ENCODE measurements at regions not wholly inside any gene's neighbourhood (a gene's known extent, or its start where the extent isn't known, plus 50 kb on each side); places are given as distances from the start of the nearest gene placed in this dataset.
A peak's percentile ranks its signal among the peaks of the same experiment; 100 is the strongest.

GRCh38 chr10:84987039-84987438 lies 658.6 kb downstream of the CCSER2 start:
- TF ChIP-seq CEBPG (CRISPR knock-in tag; IDR thresholded peaks at IDR 0.05) (no peak), CEBPG (tag; conservative IDR thresholded peaks at IDR 0.05 in 1 of 2, IDR thresholded peaks at IDR 0.05 in 1 of 2) (0 out of 4 replicates have a peak, but pooled peaks of 1 of the 2 experiments have one; percentile 20), ERF (CRISPR knock-in tag; IDR thresholded peaks at IDR 0.05) (no peak)
- H3K36me3 ChIP-seq (ENCODE audit: control insufficient read depth, insufficient read depth, low read length): no peaks in the 10 kb centered on the region
- ATAC-seq (no peak), FAIRE-seq (no peak), DNase-seq (ENCODE audit: extremely low read depth in 1 of 4, low spot score in 3 of 4) (no peak)
- H2AFZ ChIP-seq (ENCODE audit: low read depth, low read length): no peak overlapping the region
- in situ Hi-C loops (cut with MboI): no loop called here
- intact Hi-C loops (cut with micrococcal nuclease): no loop called here
- H3K9ac ChIP-seq (ENCODE audit: insufficient read depth in 1 of 2, low read depth in 2 of 2, low read length in 2 of 2): no peak overlapping the region
- no TSS peak for BruUV-seq (replicated peaks)
- ChIA-PET POLR2A (no interaction called here), CTCF (ENCODE audit: low intra/inter-chr PET ratio) (interaction anchor here (0.6 kb wide), 1 partner anchor 527 kb away, joined by 5 read pairs; no protein-coding TSS in a partner anchor)
- no peaks in the 10 kb centered on the region for H4K20me1 ChIP-seq (replicated peaks; ENCODE audit: control insufficient read depth, insufficient read depth, low read length)
- H3K9me3 ChIP-seq (replicated peaks; ENCODE audit: control insufficient read depth, insufficient read depth, low read depth, low read length): no peaks in the 10 kb centered on the region
- H3K27me3 ChIP-seq (ENCODE audit: control insufficient read depth in 2 of 2, insufficient read depth in 2 of 2, low read length in 2 of 2): no peaks in the 10 kb centered on the region
- H3K4me3 ChIP-seq: no peak overlapping the region
- H3K4me2 ChIP-seq (ENCODE audit: insufficient read depth, low read length): no peak overlapping the region
- H3K9me1 ChIP-seq (ENCODE audit: control insufficient read depth, insufficient read depth, low read length): no peaks in the 10 kb centered on the region
- H3K27ac ChIP-seq (ENCODE audit: extremely low read depth, low read depth, low read length): no peak overlapping the region
- WGBS (ENCODE audit: insufficient coverage, low coverage, missing lambda C conversion rate): 6% methylated on average over 1 of the region's 1 CpG
- no peaks in the 10 kb centered on the region for H3K79me2 ChIP-seq (ENCODE audit: control insufficient read depth, insufficient read depth, low read length)
- no peaks in the 10 kb centered on the region for H3K4me1 ChIP-seq (replicated peaks in 1 of 2; ENCODE audit: control insufficient read depth in 2 of 2, insufficient read depth in 2 of 2, low read length in 2 of 2)

GRCh38 chr10:84988011-84988410 lies 659.6 kb downstream of the CCSER2 start:
- ChIA-PET POLR2A (no interaction called here), CTCF (ENCODE audit: low intra/inter-chr PET ratio) (no interaction called here)
- Histone ChIP-seq H3K79me2 (ENCODE audit: control insufficient read depth, insufficient read depth, low read length) (no peaks in the 10 kb centered on the region), H3K9me1 (ENCODE audit: control insufficient read depth, insufficient read depth, low read length) (no peaks in the 10 kb centered on the region), H3K9ac (ENCODE audit: insufficient read depth in 1 of 2, low read depth in 2 of 2, low read length in 2 of 2) (no peak overlapping the region), H4K20me1 (replicated peaks; ENCODE audit: control insufficient read depth, insufficient read depth, low read length) (no peaks in the 10 kb centered on the region), H3K27ac (ENCODE audit: extremely low read depth, low read depth, low read length) (no peak overlapping the region), H3K36me3 (ENCODE audit: control insufficient read depth, insufficient read depth, low read length) (no peaks in the 10 kb centered on the region), H3K4me3 (no peak overlapping the region), H3K9me3 (replicated peaks; ENCODE audit: control insufficient read depth, insufficient read depth, low read depth, low read length) (no peaks in the 10 kb centered on the region), H3K4me1 (replicated peaks in 1 of 2; ENCODE audit: control insufficient read depth in 2 of 2, insufficient read depth in 2 of 2, low read length in 2 of 2) (no peaks in the 10 kb centered on the region), H3K27me3 (ENCODE audit: control insufficient read depth in 2 of 2, insufficient read depth in 2 of 2, low read length in 2 of 2) (no peaks in the 10 kb centered on the region), H2AFZ (ENCODE audit: low read depth, low read length) (no peak overlapping the region), H3K4me2 (ENCODE audit: insufficient read depth, low read length) (no peak overlapping the region)
- ATAC-seq: no peak
- in situ Hi-C loops (cut with MboI) (no loop called here), intact Hi-C loops (cut with micrococcal nuclease) (no loop called here)
- no peak for DNase-seq (ENCODE audit: extremely low read depth in 1 of 4, low spot score in 3 of 4)
- TF ChIP-seq PRMT5 (CRISPR knock-in tag; IDR thresholded peaks at IDR 0.05) (no peak), NCOA6 (IDR thresholded peaks at IDR 0.05) (no peak)
- BruUV-seq (replicated peaks): no TSS peak
- FAIRE-seq: no peak
- WGBS (ENCODE audit: insufficient coverage, low coverage, missing lambda C conversion rate): 3% methylated on average over 2 of the region's 2 CpGs

Measured in K562 (cell line).